AG10803 (cell line): ENCODE measurements at regions not wholly inside any gene's neighbourhood (a gene's known extent, or its start where the extent isn't known, plus 50 kb on each side); places are given as distances from the start of the nearest gene placed in this dataset.
"Not testable (repeated sequence)": the region's sequence is repeated elsewhere in the genome, so short reads cannot be mapped to it uniquely, and the experiment has no call there.

Experiments used
- DNase-seq: peaks from one replicate; pipeline ENCODE4 v3.0.0; 2010; ENCODE audit warnings: low read depth
- H3K4me3 ChIP-seq: 2 replicates; pipeline ENCODE4 v1.5.1; 2011; ENCODE audit warnings: mild to moderate bottlenecking, low read length, control low read depth
- TF ChIP-seq, protein P1 (sequence below): conservative IDR thresholded peaks from 2 replicates; pipeline ENCODE4 v1.5.1; 2011; ENCODE audit warnings: mild to moderate bottlenecking, low read length, control low read depth, inconsistent platforms

DNA sequence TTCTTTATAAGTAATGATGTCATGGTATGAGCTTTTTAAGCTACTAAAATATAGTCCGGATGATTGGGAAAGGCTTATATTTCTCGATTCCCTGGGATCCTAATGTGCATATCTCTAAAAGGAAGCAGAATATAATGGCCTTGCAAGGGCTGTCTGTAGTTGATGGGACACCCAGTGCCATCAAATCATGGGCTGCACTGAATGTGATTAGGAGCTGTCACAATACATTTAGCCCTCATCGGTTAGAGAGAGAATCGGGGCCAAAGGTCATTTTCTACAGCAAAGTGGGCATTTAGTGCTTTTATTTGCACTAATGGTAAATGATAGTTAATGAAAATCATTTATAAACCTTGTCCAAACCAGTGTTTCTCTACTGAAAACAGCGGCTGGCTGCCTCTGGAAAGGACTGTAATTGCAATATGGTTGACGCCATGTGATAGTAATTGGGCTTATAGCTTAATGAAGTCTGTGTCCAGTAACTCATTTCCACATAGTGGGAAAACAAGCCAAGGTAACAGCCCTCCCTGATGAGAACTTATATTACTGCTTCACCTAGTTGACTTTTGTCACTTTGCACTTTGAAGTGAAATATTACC, 265.0 kb upstream of the AZI2 start:
- no peak for DNase-seq
- TF ChIP-seq, protein P1, sequence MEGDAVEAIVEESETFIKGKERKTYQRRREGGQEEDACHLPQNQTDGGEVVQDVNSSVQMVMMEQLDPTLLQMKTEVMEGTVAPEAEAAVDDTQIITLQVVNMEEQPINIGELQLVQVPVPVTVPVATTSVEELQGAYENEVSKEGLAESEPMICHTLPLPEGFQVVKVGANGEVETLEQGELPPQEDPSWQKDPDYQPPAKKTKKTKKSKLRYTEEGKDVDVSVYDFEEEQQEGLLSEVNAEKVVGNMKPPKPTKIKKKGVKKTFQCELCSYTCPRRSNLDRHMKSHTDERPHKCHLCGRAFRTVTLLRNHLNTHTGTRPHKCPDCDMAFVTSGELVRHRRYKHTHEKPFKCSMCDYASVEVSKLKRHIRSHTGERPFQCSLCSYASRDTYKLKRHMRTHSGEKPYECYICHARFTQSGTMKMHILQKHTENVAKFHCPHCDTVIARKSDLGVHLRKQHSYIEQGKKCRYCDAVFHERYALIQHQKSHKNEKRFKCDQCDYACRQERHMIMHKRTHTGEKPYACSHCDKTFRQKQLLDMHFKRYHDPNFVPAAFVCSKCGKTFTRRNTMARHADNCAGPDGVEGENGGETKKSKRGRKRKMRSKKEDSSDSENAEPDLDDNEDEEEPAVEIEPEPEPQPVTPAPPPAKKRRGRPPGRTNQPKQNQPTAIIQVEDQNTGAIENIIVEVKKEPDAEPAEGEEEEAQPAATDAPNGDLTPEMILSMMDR, result no peak
- H3K4me3 ChIP-seq, result no peak overlapping the region

DNA sequence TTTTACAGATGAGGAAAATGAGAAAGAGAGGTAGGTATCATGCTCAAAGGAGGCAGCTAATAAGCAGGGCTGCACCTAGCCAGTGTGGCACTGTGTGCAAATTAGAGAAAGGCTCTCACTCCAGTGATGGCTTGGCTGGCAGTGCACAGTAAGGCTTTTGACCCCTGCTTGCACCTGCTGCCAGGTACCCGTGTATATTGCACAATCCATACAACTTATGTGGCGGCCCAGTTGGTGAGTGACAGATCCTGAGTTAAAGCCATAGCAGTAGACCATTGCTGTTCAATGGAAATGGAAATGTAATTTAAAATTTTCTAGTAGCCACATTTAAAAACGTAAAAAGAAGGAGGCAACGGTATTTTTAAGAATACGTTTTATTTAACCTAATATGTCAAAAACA, 266.4 kb upstream of the AZI2 start:
- TF ChIP-seq, protein P1, result no peak
- DNase-seq, result no peak
- no peak overlapping the region for H3K4me3 ChIP-seq

DNA sequence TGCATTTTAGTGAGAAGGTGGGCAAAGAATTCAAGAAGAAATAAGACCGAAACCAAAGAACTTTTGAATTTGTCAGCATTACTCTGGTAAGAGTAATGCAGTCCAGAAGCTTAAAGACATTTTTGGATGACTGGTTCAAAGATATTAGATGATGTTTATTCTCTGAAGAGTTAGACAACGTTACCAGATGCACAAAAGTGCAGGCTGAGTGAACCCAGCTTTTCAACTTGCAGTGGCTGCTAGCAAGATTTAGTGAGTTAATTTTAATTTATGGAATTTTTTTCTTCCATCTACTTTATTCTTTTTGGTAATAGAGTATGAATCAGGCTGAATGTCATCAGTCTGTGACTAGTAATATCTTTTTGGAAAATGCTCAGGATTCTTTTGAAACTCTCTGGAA, 267.3 kb upstream of the AZI2 start:
- TF ChIP-seq, protein P1, result no peak
- H3K4me3 ChIP-seq, result no peak overlapping the region
- DNase-seq, result no peak

DNA sequence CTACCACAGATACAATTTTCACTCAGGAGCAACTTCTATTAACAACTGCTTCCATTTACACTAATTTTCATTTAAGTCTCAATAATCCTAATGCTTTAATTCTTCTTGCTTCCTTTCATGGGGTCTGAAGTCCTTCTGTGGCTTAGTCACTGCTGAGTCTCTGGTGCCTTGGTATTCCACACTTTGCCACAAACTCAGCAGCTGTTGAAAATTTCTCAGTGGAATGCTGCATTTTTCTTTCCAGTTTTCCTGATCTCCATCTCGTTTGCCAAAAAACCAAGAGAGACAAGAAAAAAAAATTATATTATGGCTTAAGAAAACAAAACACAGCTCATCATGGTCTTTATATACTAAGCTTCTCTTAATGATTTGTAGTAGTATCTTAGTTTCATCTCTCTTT, 269.2 kb upstream of the AZI2 start:
- H3K4me3 ChIP-seq, result no peak overlapping the region
- TF ChIP-seq, protein P1, result no peak
- DNase-seq, result no peak

DNA sequence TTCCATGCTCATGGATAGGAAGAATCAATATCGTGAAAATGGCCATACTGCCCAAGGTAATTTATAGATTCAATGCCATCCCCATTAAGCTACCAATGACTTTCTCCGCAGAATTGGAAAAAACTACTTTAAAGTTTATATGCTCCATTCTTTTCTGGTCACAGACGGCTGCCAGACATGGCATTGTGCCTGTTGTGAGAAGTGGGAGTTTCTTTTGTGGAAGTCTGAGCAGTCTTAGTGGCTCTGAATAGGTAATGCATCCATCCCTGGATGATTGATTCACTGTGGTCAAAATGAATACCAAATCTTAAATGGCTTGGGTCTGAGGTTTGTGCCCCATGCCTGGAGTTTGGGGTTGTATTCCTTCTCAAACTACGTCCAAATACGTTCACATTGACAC, 274.5 kb upstream of the AZI2 start:
- TF ChIP-seq, protein P1, result no peak
- no peak overlapping the region for H3K4me3 ChIP-seq
- DNase-seq, result no peak

DNA sequence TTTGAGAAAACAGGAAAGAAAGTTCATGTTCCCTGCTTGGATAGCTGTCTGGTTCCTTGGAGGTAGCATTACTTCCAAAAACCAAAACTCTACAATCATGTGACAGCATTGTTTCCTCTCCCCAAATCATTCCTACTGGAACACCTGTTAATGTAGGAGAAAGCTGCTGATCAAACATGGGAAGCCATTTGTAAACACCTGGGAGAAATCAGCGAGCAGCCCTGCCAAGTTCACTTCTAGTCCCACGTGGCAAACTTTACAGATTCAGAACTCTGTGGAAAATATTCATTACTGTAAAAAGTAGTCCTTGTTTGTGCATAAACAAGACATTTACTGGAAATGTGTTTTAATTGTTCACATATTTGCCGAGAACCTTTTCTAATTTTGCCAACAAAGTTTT, 275.5 kb upstream of the AZI2 start:
- H3K4me3 ChIP-seq, result no peak overlapping the region
- DNase-seq, result no peak
- TF ChIP-seq, protein P1, result no peak

DNA sequence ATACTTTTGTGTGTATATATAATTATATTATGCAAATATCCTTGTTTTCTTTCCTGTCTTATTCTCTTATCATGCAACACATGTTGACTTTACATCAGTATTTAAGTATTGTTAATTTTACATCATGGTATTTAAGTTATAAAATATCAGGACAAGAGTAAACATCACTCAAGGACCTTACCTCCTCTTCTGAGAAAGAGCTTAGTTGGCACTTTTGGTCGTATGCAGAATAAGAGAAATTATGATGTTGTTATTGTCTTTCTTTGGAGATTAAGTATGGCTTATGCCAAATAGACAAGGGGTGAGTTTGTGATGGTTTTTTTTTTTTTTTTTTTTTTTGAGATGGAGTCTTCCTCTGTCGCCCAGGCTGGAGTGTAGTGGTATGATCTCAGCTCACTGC, 279.2 kb upstream of the AZI2 start:
- H3K4me3 ChIP-seq, DNase-seq: not testable (repeated sequence)

DNA sequence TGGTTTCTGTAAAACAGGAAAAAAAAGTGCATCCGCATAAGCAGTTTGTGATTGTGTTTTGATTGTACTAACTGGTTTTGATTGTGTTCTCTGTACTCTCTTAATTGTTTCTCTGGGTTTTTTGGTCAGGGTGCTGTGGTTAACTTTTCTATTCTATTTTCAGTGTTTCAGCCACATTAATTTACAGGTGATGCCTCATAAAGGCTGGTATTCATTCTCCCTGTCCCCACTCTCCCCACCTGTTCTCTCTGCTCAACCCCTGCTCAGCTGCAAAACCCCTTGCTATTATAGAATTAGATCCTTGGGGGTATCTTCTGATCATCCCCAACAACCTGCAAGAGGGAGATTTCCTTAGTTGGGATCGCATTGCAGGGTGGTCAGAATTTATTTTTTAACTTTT, 285.4 kb upstream of the AZI2 start:
- no peak for DNase-seq
- TF ChIP-seq, protein P1, result no peak
- no peak overlapping the region for H3K4me3 ChIP-seq
